Occipital lobe (tissue), 1 donor: ENCODE measurements at regions not wholly inside any gene's neighbourhood (a gene's known extent, or its start where the extent isn't known, plus 50 kb on each side); places are given as distances from the start of the nearest gene placed in this dataset.
"Not testable (repeated sequence)": the region's sequence is repeated elsewhere in the genome, so short reads cannot be mapped to it uniquely, and the experiment has no call there.

Experiments
- DNase-seq: peaks from one replicate; lab custom pipeline; 2025; lab: John Stamatoyannopoulos, UW

- no peak for DNase-seq
Measured at GRCh38 chr6:81909162-81909561, 156.7 kb upstream of the TENT5A start.

GRCh38 chr6:81906709-81907204 is 154.3 kb upstream of the TENT5A start:
- DNase-seq: no peak

DNA sequence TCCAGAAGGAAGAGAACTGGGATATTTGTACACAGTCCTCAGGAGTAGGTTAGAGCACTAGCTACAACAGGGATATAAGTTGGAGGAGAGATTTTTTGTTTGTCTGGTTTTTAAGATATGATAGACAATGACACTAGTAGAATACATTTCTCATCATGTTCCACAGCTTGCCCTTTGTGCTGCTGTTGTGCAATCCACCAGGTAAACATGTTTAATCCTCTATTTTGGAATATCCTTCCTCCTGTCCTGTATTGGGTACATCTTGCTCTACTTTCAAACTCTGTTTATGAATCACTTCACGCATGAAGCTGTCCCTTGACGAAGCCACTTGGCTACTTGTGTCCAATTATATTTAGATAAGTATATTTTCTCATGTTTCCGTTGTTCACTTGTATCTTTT is 153.6 kb upstream of the TENT5A start:
- no peak for DNase-seq

GRCh38 chr6:81901551-81901966 is 149.1 kb upstream of the TENT5A start:
- no peak for DNase-seq

- DNase-seq: no peak
Measured at GRCh38 chr6:81900616-81901015, 148.1 kb upstream of the TENT5A start.

GRCh38 chr6:81897793-81898192 is 145.3 kb upstream of the TENT5A start:
- no peak for DNase-seq

DNA sequence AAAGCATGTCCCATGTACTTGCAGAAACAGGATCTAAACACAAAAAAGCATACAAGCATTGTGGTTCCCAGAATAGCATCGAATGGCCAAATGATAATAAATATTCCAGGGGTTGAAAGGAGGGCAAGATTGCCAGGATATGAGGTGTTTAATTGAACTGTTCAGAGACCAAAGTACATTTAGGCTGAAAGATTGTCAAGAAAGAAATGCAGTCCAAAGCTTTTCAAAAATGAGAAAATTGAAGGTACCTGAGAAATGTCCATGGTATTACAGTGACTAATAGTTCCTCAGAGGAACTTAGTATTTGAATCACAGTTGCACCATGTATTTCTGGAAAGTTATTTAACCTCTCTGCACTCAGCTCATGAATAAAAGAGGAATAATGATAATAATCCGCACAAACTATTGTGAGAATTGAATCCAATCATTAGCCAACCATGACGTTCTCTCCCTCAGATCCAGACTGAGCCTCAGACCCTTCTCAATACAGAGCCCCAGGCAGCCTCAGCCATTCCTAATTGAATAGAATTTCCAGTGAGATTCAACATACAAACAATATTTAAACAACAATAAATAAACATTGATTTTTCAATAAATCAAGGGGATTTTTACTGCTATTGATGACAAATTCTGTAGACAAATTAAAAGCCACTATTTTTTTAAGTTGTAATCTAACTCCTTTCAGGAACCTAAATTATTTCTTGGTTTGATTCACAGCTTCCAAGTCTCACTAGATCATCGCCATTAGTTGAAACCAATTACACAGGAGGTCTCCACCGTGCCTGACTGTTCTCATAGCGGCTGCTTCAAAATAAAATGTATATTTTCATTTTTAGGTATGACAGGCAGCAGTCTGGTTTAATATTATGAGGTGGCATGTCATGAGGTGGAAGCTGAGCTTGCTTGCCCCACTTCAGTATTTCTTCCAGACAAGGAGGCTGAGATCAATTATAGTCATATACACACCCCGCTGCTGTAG is 144.3 kb upstream of the TENT5A start:
- no peak for DNase-seq

DNA sequence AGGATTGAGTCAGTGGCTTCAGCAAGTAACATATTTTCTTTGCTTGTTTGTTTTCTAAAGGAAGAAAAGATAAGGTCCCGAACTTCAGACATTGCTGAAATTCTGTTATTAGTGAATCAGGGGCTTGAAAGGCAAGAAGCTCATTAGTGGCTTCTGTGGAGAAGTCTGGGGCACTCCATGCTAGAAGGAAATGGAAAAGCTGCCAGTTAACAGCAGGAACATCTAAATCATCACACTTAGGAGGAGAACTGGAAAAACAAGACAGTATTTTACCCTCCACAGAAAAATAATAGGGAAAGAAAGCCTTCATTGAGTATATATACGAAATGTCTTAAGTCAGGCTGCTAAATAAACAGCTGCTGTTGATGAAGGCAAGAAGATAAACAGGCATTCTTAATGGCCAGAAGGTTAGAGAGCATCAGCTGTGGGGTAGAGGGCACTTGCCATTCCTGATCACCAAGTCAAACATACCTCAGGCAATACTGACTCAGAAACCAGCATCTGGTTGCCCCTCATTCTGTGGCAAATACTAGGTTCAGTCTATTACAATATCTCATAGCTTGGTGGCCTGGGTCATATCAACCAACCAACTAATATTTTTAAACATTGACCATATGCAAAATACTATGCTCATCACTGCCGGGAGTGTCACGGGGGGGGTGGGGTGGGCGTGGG is 143.2 kb upstream of the TENT5A start:
- DNase-seq: no peak

- peak; percentile 78 for DNase-seq
Measured at GRCh38 chr6:81894788-81895271, 142.3 kb upstream of the TENT5A start.

GRCh38 chr6:81894306-81894705 is 141.8 kb upstream of the TENT5A start:
- no peak for DNase-seq

DNA sequence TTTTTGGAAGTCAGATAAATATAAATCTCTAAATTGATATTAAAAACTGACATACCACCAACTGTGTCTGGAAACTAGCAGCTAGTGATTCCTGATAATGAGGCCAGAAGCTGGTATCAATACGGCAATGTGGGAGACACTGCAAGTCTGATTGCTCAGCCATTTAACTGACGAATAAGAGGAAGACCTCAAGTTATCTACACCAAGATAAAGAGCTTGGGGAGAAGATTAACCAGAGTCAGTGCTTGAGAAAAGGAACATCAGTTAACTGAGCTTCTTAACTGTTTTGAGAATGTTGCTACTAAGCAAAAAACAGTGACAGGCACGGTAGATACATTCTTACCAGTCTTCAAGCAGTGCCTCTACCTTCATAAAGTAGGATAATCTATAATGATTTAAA is 140.4 kb upstream of the TENT5A start:
- no peak for DNase-seq

- DNase-seq: no peak
Measured at GRCh38 chr6:81891874-81892273, 139.4 kb upstream of the TENT5A start.

GRCh38 chr6:81890846-81891245 is 138.4 kb upstream of the TENT5A start:
- DNase-seq: no peak

- DNase-seq: no peak
Measured at GRCh38 chr6:81889377-81890053, 137.0 kb upstream of the TENT5A start.

DNA sequence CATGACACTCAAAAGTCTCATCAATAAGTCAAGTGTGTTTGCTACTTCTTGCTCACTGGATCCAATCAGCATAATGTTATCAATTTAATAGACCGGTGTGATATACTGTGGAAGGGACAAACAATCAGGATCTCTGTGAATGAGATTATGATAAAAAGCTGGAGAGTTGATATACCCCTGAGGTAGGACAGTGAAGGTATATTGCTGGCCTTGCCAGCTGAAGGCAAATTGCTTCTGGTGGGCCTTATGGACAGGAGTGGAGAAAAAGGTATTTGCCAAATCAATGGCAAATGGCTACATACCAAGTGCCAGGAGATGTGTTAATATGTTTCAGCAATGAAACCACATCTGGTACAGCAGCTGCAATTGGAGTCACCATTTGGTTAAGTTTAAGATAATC is 134.4 kb upstream of the TENT5A start:
- DNase-seq: not testable (repeated sequence)

GRCh38 chr6:81886157-81886556 is 133.7 kb upstream of the TENT5A start:
- DNase-seq: no peak

DNA sequence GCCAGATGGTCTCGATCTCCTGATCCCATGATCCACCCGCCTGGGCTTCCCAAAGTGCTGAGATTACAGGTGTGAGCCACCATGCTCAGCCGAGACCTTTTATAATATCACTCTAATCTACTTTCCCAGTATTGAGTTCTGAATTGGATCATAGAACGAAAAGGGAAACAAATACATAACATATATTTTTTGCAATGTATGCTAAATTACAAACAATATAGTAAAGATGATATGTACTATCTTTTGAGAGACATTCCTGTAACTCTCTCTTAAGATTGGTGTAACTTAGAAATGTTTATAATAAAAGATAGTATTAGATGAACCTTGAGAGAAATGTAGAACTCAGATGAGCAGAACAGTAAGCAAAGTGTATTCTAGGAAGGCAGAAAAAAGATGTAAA is 129.2 kb upstream of the TENT5A start:
- no peak for DNase-seq

DNA sequence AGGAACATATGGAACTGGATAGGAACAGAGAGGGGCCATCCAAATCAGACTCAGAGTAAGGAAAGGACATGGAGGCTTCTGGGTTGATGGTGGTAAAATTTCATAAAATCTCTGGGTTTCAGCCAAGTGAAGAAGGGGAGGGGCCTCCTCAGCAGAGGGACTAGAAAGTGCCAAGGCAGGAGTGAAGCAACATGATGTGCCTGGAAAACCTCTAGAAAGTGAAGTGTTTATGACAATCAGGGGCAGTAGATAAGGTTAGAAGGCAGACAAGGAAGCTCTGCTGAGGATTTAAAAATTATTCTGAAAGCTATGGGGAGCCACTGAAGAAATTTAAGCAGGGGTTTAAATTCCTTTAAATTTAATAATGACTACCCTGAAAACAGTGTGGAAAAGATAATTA is 126.0 kb upstream of the TENT5A start:
- no peak for DNase-seq

- no peak for DNase-seq
Measured at GRCh38 chr6:81876971-81877370, 124.5 kb upstream of the TENT5A start.

- DNase-seq: no peak
Measured at GRCh38 chr6:81875782-81876293, 123.4 kb upstream of the TENT5A start.

- not testable (repeated sequence) for DNase-seq
Measured at GRCh38 chr6:81869749-81870508, 117.4 kb upstream of the TENT5A start.
